Endodermal cell (in vitro differentiated cells): ENCODE measurements at regions not wholly inside any gene's neighbourhood (a gene's known extent, or its start where the extent isn't known, plus 50 kb on each side); places are given as distances from the start of the nearest gene placed in this dataset.

Experiments used
- DNase-seq: peaks from one replicate; pipeline ENCODE4 v3.0.0-alpha.2; 2017
- H3K27ac ChIP-seq: 2 replicates; pipeline ENCODE4 v1.5.1; 2013; ENCODE audit warnings: mild to moderate bottlenecking, low read depth, low read length, moderate library complexity
- H3K27me3 ChIP-seq: 2 replicates; pipeline ENCODE4 v1.6.1; 2013; ENCODE audit warnings: mild to moderate bottlenecking, low read length, moderate library complexity; ENCODE audit not compliant: insufficient read depth, control insufficient read depth, poor library complexity, severe bottlenecking
- H3K36me3 ChIP-seq: 2 replicates; pipeline ENCODE4 v1.7.0; 2013; ENCODE audit warnings: mild to moderate bottlenecking, low read length, moderate library complexity; ENCODE audit not compliant: control insufficient read depth, insufficient read depth
- H3K4me1 ChIP-seq: one replicate; pipeline ENCODE4 v1.7.0; 2013; ENCODE audit warnings: low read length; ENCODE audit not compliant: control insufficient read depth, insufficient read depth
- H3K4me3 ChIP-seq: 2 replicates; pipeline ENCODE4 v1.5.1; 2013; ENCODE audit warnings: mild to moderate bottlenecking, low read length, moderate library complexity
- H3K9ac ChIP-seq: 2 replicates; pipeline ENCODE4 v1.6.1; 2013; ENCODE audit warnings: mild to moderate bottlenecking, low read length, moderate library complexity; ENCODE audit not compliant: poor library complexity, severe bottlenecking; ENCODE audit errors: extremely low read depth
- H3K9me3 ChIP-seq: 2 replicates; pipeline ENCODE4 v1.6.1; 2013; ENCODE audit warnings: mild to moderate bottlenecking, low read length, moderate library complexity; ENCODE audit not compliant: control insufficient read depth
- H3K27ac Mint-ChIP-seq: 2 replicates; pipeline ENCODE4 v1.8.0; 2020; ENCODE audit warnings: mixed read lengths
- H3K27me3 Mint-ChIP-seq: 2 replicates; pipeline ENCODE4 v1.8.0; 2021; ENCODE audit warnings: mild to moderate bottlenecking, mixed read lengths; ENCODE audit not compliant: insufficient read depth
- H3K36me3 Mint-ChIP-seq: 2 replicates; pipeline ENCODE4 v1.8.0; 2020; ENCODE audit warnings: low read depth, mixed read lengths
- H3K4me1 Mint-ChIP-seq: 2 replicates; pipeline ENCODE4 v1.8.0; 2020; ENCODE audit warnings: mixed read lengths
- H3K4me3 Mint-ChIP-seq: 2 replicates; pipeline ENCODE4 v1.8.0; 2020; ENCODE audit warnings: mild to moderate bottlenecking, moderate library complexity, mixed read lengths
- H3K9me3 Mint-ChIP-seq: 2 replicates; pipeline ENCODE4 v1.8.0; 2020; ENCODE audit warnings: mild to moderate bottlenecking, mixed read lengths
- WGBS, 2 experiments: methylation state at CpG; one replicate each; pipeline versions ENCODE4 v1.1.5 to v1.1.7; 2013; ENCODE audit warnings: missing lambda C conversion rate in 2 of 2, mixed read lengths in 1 of 2; ENCODE audit not compliant: insufficient coverage in 1 of 2, insufficient read length in 1 of 2; 5-methylcytosine and 5-hydroxymethylcytosine counted together
- TF ChIP-seq, protein P1 (sequence below): fragments of 200-600 bp; sonication (generic); conservative IDR thresholded peaks from 2 replicates; pipeline ENCODE4 v1.5.0; 2021; ENCODE audit warnings: antibody characterized with exemption, mild to moderate bottlenecking

- H3K4me3 ChIP-seq: no peak overlapping the region
Observed at GRCh38 chr6:156407334-156407733, 369.8 kb upstream of the ARID1B start.

GRCh38 chr6:156406688-156407087 lies 370.5 kb upstream of the ARID1B start:
- TF ChIP-seq, protein P1, sequence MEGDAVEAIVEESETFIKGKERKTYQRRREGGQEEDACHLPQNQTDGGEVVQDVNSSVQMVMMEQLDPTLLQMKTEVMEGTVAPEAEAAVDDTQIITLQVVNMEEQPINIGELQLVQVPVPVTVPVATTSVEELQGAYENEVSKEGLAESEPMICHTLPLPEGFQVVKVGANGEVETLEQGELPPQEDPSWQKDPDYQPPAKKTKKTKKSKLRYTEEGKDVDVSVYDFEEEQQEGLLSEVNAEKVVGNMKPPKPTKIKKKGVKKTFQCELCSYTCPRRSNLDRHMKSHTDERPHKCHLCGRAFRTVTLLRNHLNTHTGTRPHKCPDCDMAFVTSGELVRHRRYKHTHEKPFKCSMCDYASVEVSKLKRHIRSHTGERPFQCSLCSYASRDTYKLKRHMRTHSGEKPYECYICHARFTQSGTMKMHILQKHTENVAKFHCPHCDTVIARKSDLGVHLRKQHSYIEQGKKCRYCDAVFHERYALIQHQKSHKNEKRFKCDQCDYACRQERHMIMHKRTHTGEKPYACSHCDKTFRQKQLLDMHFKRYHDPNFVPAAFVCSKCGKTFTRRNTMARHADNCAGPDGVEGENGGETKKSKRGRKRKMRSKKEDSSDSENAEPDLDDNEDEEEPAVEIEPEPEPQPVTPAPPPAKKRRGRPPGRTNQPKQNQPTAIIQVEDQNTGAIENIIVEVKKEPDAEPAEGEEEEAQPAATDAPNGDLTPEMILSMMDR: no peak
- H3K27ac ChIP-seq: no peak overlapping the region
- H3K27me3 ChIP-seq: no peaks in the 10 kb centered on the region
- no peak overlapping the region for H3K27ac Mint-ChIP-seq
- peaks cover 15% of the 10 kb centered on the region for H3K9me3 Mint-ChIP-seq
- peaks cover 7% of the 10 kb centered on the region for H3K4me1 Mint-ChIP-seq
- H3K36me3 Mint-ChIP-seq: peaks cover 5% of the 10 kb centered on the region
- H3K27me3 Mint-ChIP-seq: peaks cover 2% of the 10 kb centered on the region
- no peak overlapping the region for H3K4me3 Mint-ChIP-seq
- no peak for DNase-seq
- WGBS, 2 experiments: 100% methylated on average over 2 of the region's 2 CpGs; no CpG with 5 or more reads in 1 of the 2 experiments
- no peaks in the 10 kb centered on the region for H3K36me3 ChIP-seq
- peaks cover 21% of the 10 kb centered on the region for H3K9me3 ChIP-seq
- no peak overlapping the region for H3K4me3 ChIP-seq
- H3K4me1 ChIP-seq: no peaks in the 10 kb centered on the region
- no peak overlapping the region for H3K9ac ChIP-seq

More at GRCh38 chr6:156407334-156407733, 369.8 kb upstream of the ARID1B start:
- H3K36me3 ChIP-seq: no peaks in the 10 kb centered on the region
- H3K27ac ChIP-seq: no peak overlapping the region
- peaks cover 25% of the 10 kb centered on the region for H3K9me3 ChIP-seq
- H3K27me3 ChIP-seq: no peaks in the 10 kb centered on the region
- no peak overlapping the region for H3K9ac ChIP-seq
- H3K27me3 Mint-ChIP-seq: peaks cover 2% of the 10 kb centered on the region
- peaks cover 3% of the 10 kb centered on the region for H3K4me1 Mint-ChIP-seq
- WGBS, 2 experiments: 83 to 95% methylated on average over 2 to 3 of the region's 3 CpGs
- no peak for DNase-seq
- TF ChIP-seq, protein P1: no peak
- H3K36me3 Mint-ChIP-seq: peaks cover 7% of the 10 kb centered on the region
- peaks cover 21% of the 10 kb centered on the region for H3K9me3 Mint-ChIP-seq
- no peak overlapping the region for H3K27ac Mint-ChIP-seq
- no peaks in the 10 kb centered on the region for H3K4me1 ChIP-seq
- no peak overlapping the region for H3K4me3 Mint-ChIP-seq

- Histone ChIP-seq H3K4me1 (no peaks in the 10 kb centered on the region), H3K36me3 (no peaks in the 10 kb centered on the region), H3K9ac (no peak overlapping the region), H3K4me3 (no peak overlapping the region), H3K9me3 (peaks cover 15% of the 10 kb centered on the region), H3K27me3 (no peaks in the 10 kb centered on the region), H3K27ac (no peak overlapping the region)
- peaks cover 2% of the 10 kb centered on the region for H3K27me3 Mint-ChIP-seq
- TF ChIP-seq, protein P1: no peak
- peaks cover 5% of the 10 kb centered on the region for H3K36me3 Mint-ChIP-seq
- H3K4me3 Mint-ChIP-seq: no peak overlapping the region
- 87 to 92% methylated on average over 2 to 3 of the region's 3 CpGs for WGBS, 2 experiments
- no peak for DNase-seq
- peaks cover 12% of the 10 kb centered on the region for H3K4me1 Mint-ChIP-seq
- peaks cover 13% of the 10 kb centered on the region for H3K9me3 Mint-ChIP-seq
- no peak overlapping the region for H3K27ac Mint-ChIP-seq
Observed at GRCh38 chr6:156406099-156406498, 371.1 kb upstream of the ARID1B start.
